Panc1 (cell line): ENCODE measurements at regions not wholly inside any gene's neighbourhood (a gene's known extent, or its start where the extent isn't known, plus 50 kb on each side); places are given as distances from the start of the nearest gene placed in this dataset.

Experiments
- ATAC-seq: fragments of 200-7000 bp; cut with Tn5 transposase; 2 replicates; pipeline ENCODE4 v1.9.1; 2020; ENCODE audit warnings: mild to moderate bottlenecking, moderate library complexity
- BruUV-seq: library from RNA; stranded (reverse); fragments of 400-500 nt; replicated peaks from 2 replicates; lab custom pipeline; 2021; lab: Mats Ljungman, UMichigan
- CTCF ChIA-PET: fragments of 300-600 bp; sonication (Branson Sonifier 250); formaldehyde crosslinking; loops from one replicate; lab custom pipeline; 2022; ENCODE audit warnings: antibody characterized with exemption; lab: Charles Lee
- POLR2A ChIA-PET: fragments of 300-600 bp; sonication (Branson Sonifier 250); formaldehyde crosslinking; loops from one replicate; lab custom pipeline; 2022; ENCODE audit warnings: antibody characterized with exemption; lab: Charles Lee
- DNase-seq: peaks from one replicate; pipeline ENCODE4 v3.0.0-alpha.2; 2010; ENCODE audit warnings: low read depth, low spot score
- H3K27ac ChIP-seq: 2 replicates; pipeline ENCODE4 v1.5.1; 2011; ENCODE audit warnings: mild to moderate bottlenecking, low read length, inconsistent platforms
- H3K27me3 ChIP-seq: fragments of 200-500 bp; sonication (Bioruptor generic); 2 replicates; pipeline ENCODE4 v1.6.0; 2014; ENCODE audit warnings: low read length, inconsistent platforms; ENCODE audit not compliant: control insufficient read depth, insufficient read depth
- H3K36me3 ChIP-seq: fragments of 200-500 bp; sonication (Bioruptor generic); 2 replicates; pipeline ENCODE4 v1.5.1; 2014; ENCODE audit warnings: inconsistent platforms, mild to moderate bottlenecking, low read length, moderate library complexity; ENCODE audit not compliant: control insufficient read depth, insufficient read depth
- H3K4me1 ChIP-seq: 2 replicates; pipeline ENCODE4 v1.5.1; 2011; ENCODE audit warnings: inconsistent platforms, mild to moderate bottlenecking, low read length, moderate library complexity; ENCODE audit not compliant: control insufficient read depth, insufficient read depth
- H3K4me3 ChIP-seq, 2 experiments: 2 replicates each; pipeline ENCODE4 v1.5.1; 2011 to 2012; ENCODE audit warnings: low read depth in 2 of 2, low read length in 2 of 2, mild to moderate bottlenecking in 2 of 2, inconsistent platforms in 1 of 2, moderate library complexity in 1 of 2
- H3K9me3 ChIP-seq: fragments of 200-500 bp; sonication (Bioruptor generic); 2 replicates; pipeline ENCODE4 v1.5.1; 2014; ENCODE audit warnings: low read depth, mild to moderate bottlenecking, inconsistent platforms, low read length, moderate library complexity; ENCODE audit not compliant: control insufficient read depth, insufficient read depth
- POLR2AphosphoS5 ChIP-seq: IDR thresholded peaks from 2 replicates; pipeline ENCODE4 v1.6.1; 2012; ENCODE audit warnings: mild to moderate bottlenecking, low read depth, low read length, moderate library complexity
- SIN3A ChIP-seq: IDR thresholded peaks from 2 replicates; pipeline ENCODE4 v1.6.1; 2012; ENCODE audit warnings: low read depth, mild to moderate bottlenecking, low read length, moderate library complexity, borderline replicate concordance; ENCODE audit not compliant: insufficient read depth
- TCF7L2 ChIP-seq: IDR thresholded peaks from 2 replicates; pipeline ENCODE4 v1.6.1; 2011; ENCODE audit warnings: mild to moderate bottlenecking, low read depth, low read length, inconsistent platforms
- in situ Hi-C: cut with HindIII; loops from 2 replicates; pipeline ENCODE4 v1.10.0; 2016; ENCODE audit warnings: low sequenced_read_pairs, low pct_unique_long_range_greater_than_20kb
- intact Hi-C: fragments of 100-400 bp; cut with micrococcal nuclease; formaldehyde crosslinking; loops from one replicate; pipeline ENCODE4 v1.10.0; 2022; ENCODE audit not compliant: unreplicated experiment
- TF ChIP-seq, protein P1 (sequence below): fragments of 450-650 bp; IDR thresholded peaks from 2 replicates; pipeline ENCODE4 v1.5.1; 2017; ENCODE audit warnings: mild to moderate bottlenecking
- TF ChIP-seq, protein P2 (sequence below), 2 experiments: IDR thresholded peaks; 2 replicates each; pipeline ENCODE4 v1.6.1; 2011 to 2012; ENCODE audit warnings: low read depth in 2 of 2, control low read depth in 1 of 2, low read length in 1 of 2, mild to moderate bottlenecking in 1 of 2, moderate library complexity in 1 of 2; ENCODE audit not compliant: insufficient read depth in 1 of 2

- CTCF ChIA-PET = no interaction called here
- H3K4me3 ChIP-seq = no peak overlapping the region
- no peaks in the 10 kb centered on the region for H3K9me3 ChIP-seq
- H3K36me3 ChIP-seq = no peaks in the 10 kb centered on the region
- H3K27ac ChIP-seq = no peak overlapping the region
- POLR2A ChIA-PET = no interaction called here
- no peaks in the 10 kb centered on the region for H3K4me1 ChIP-seq
- ATAC-seq (no peak), DNase-seq (no peak)
- intact Hi-C loops (no loop called here), in situ Hi-C loops (no loop called here)
- no peak for TF ChIP-seq POLR2AphosphoS5
- TF ChIP-seq TCF7L2 = no peak
- no peak for TF ChIP-seq SIN3A
- TF ChIP-seq, protein P1, sequence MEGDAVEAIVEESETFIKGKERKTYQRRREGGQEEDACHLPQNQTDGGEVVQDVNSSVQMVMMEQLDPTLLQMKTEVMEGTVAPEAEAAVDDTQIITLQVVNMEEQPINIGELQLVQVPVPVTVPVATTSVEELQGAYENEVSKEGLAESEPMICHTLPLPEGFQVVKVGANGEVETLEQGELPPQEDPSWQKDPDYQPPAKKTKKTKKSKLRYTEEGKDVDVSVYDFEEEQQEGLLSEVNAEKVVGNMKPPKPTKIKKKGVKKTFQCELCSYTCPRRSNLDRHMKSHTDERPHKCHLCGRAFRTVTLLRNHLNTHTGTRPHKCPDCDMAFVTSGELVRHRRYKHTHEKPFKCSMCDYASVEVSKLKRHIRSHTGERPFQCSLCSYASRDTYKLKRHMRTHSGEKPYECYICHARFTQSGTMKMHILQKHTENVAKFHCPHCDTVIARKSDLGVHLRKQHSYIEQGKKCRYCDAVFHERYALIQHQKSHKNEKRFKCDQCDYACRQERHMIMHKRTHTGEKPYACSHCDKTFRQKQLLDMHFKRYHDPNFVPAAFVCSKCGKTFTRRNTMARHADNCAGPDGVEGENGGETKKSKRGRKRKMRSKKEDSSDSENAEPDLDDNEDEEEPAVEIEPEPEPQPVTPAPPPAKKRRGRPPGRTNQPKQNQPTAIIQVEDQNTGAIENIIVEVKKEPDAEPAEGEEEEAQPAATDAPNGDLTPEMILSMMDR = no peak
- TF ChIP-seq, protein P2, sequence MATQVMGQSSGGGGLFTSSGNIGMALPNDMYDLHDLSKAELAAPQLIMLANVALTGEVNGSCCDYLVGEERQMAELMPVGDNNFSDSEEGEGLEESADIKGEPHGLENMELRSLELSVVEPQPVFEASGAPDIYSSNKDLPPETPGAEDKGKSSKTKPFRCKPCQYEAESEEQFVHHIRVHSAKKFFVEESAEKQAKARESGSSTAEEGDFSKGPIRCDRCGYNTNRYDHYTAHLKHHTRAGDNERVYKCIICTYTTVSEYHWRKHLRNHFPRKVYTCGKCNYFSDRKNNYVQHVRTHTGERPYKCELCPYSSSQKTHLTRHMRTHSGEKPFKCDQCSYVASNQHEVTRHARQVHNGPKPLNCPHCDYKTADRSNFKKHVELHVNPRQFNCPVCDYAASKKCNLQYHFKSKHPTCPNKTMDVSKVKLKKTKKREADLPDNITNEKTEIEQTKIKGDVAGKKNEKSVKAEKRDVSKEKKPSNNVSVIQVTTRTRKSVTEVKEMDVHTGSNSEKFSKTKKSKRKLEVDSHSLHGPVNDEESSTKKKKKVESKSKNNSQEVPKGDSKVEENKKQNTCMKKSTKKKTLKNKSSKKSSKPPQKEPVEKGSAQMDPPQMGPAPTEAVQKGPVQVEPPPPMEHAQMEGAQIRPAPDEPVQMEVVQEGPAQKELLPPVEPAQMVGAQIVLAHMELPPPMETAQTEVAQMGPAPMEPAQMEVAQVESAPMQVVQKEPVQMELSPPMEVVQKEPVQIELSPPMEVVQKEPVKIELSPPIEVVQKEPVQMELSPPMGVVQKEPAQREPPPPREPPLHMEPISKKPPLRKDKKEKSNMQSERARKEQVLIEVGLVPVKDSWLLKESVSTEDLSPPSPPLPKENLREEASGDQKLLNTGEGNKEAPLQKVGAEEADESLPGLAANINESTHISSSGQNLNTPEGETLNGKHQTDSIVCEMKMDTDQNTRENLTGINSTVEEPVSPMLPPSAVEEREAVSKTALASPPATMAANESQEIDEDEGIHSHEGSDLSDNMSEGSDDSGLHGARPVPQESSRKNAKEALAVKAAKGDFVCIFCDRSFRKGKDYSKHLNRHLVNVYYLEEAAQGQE (IDR thresholded peaks at IDR 0.05; ENCODE audit: insufficient read depth in 1 of 2, low read depth in 2 of 2, low read length in 1 of 2) = no peak
- no TSS peak for BruUV-seq
- H3K27me3 ChIP-seq = no peaks in the 10 kb centered on the region
Measured at GRCh38 chr5:117829646-117830045, 1158.7 kb downstream of the DTWD2 start.

DNA sequence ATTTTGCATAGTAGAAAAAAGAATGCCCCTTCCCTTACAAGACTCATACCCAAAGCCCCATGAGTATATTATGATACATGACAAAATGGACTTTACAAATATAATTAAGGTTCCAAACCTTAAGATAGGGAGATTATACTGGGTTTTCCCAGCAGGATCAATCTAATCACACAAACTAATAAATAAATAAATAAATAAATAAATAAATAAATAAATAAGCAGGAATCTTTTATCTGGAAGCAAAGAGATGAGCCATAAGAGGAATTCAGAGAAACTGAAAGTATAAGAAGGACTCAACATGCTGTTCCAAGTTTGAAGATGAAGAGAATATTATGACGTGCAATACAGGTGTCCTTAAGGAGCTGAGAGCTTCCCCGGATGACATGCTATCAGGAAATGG, 1174.5 kb downstream of the DTWD2 start:
- POLR2A ChIA-PET = no interaction called here
- no peak for ATAC-seq
- H3K4me3 ChIP-seq = no peak overlapping the region

More for the DNA sequence above, 1174.5 kb downstream of the DTWD2 start:
- H3K36me3 ChIP-seq = no peaks in the 10 kb centered on the region
- intact Hi-C loops = no loop called here
- BruUV-seq = no TSS peak
- DNase-seq = no peak
- H3K4me1 ChIP-seq = no peaks in the 10 kb centered on the region
- in situ Hi-C loops = no loop called here
- CTCF ChIA-PET = no interaction called here
- H3K27ac ChIP-seq = no peak overlapping the region
- TF ChIP-seq TCF7L2 = no peak
- TF ChIP-seq, protein P2 (IDR thresholded peaks at IDR 0.05; ENCODE audit: insufficient read depth in 1 of 2, low read depth in 2 of 2, low read length in 1 of 2) = no peak
- TF ChIP-seq, protein P1 = no peak
- H3K9me3 ChIP-seq = no peaks in the 10 kb centered on the region
- no peaks in the 10 kb centered on the region for H3K27me3 ChIP-seq
